T-helper 2 cell (primary cell): ENCODE measurements at regions not wholly inside any gene's neighbourhood (a gene's known extent, or its start where the extent isn't known, plus 50 kb on each side); places are given as distances from the start of the nearest gene placed in this dataset.

ENCODE experiments used
- DNase-seq, 5 experiments: peaks; one replicate each; pipeline versions ENCODE4 v3.0.0 to v3.0.0-alpha.2; 2012 to 2022

DNA sequence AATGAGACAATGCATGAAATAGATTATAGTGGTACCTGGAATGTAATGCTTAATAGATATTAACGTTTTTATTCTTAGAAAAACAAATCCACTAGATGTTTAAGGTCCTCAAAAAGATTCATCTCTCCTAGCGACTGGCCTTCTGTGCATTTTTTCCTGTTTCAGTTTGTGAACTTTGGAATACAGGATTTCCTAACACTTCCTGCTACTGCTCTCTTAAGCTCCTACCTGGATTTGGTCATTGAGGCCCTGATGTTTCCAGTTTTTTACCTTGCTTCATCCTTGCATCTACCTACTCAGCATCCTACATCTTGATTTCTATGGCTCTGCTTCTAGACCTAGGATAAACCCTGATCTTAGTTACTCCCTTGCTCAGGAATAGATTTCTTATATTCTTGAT lies 188.4 kb downstream of the ABCC12 start:
- no peak for DNase-seq

DNA sequence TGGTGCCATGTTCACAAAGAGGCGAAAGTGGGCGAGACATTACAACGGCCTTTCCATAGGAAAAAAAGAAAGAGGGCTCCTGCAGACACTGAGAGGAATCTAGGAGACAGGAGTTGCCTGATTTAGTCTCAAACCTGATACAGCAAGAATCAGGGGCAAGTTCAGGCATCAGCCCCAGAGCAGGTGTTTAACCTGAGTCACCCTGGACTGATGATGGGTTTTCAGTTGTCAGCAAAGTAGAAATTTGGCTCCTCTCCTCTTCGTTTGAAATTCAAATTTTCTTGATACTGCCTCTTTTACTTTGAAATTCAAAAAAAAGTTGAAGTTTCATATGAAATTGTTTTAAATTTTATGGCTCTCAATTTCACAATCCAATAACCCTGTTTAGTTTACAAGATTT lies 189.5 kb downstream of the ABCC12 start:
- no peak for DNase-seq

DNA sequence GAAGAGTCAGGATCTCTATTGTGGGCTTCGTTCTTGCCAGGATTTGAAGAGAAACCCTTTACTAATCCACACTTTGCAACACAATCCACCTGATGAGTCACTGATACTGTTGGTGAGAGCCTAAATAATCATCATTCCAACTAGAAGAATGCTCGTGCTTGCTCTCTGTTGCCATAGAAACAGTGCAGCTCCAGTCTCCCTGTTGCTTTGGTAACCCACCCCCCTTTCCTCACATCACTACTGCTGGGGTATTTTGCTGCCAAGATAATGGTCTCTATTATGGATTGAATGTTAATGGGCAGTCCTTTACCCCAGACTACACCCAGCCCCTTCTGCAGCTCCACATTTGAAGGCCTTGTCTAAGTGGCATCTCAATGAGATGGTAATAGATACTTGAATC lies 190.4 kb downstream of the ABCC12 start:
- no peak for DNase-seq

DNA sequence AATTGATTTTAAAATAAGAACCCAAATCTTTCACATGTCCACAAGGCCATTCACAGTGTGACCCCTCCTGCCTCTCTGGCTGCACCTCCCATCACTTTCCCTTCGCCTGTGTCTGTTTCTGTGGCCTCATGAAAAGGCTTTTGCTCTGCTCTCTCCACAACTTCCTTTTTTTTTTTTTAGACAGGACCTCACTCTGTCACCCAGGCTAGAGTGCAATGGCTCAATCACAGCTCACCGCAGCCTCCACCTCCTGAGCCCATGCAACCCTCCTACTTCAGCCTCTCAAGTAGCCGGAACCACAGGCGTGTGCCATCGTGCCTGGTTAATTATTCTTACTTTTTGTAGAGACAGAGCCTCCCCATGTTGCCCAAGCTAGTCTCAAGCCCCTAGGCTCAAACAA lies 197.1 kb downstream of the ABCC12 start:
- DNase-seq, result no peak

DNA sequence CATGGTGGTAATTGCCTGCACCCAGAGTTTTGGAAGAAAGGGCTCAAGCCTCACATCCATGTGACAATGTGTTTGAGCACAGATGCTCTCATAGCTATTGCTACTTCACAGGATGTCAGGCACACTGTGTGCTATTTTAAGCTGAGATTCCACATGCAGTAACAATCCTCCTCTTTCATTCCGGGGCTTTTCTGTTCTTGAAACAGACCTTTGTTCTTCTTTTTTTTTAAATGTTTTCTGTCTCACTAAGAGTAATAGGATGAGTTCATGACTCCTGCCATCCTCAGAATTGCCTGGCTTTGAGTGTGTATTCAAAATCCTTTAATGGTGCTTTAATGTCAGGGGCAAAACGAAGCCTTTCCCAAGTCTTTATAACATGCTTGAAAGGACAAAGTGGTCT lies 198.9 kb downstream of the ABCC12 start:
- no peak for DNase-seq

DNA sequence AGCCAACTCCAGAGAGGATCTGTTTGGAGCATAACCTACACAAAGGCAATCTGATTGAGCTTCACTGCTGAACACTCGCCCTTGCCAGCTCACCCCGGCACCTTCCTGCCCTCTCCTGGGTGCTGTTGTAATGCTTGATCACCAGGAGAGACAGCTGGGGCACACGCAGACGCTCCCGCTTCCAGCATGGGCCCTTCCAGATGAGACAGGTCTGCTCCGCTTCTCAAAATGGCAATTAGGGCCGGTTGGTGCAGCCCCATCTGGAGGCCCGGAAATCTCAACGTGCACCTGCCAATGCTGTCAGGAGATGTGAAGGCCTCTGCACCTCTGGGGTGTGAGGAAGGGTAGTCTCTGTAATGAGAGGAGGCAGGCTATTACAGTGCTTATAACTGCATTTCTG lies 206.1 kb downstream of the ABCC12 start:
- DNase-seq, result no peak

DNA sequence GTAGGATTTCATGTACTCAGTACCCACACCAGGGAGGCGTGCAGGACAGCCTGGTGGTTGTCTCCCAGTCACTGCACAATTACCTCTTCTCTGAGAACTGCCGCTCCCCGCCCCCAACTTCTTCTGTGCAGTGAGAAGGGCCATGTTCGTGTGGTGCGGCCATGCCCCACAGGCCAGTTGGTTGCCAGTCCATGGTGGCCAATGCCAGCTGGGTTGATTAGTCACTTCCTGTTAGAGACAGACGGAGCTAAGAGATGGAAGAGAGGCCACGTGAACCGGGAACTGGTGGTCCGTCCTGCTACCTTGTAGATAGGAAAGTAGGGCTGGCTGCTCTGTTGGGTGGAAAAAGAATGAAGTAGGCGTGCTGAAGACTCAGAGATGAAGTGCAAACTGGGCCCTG lies 206.5 kb downstream of the ABCC12 start:
- DNase-seq, result no peak

DNA sequence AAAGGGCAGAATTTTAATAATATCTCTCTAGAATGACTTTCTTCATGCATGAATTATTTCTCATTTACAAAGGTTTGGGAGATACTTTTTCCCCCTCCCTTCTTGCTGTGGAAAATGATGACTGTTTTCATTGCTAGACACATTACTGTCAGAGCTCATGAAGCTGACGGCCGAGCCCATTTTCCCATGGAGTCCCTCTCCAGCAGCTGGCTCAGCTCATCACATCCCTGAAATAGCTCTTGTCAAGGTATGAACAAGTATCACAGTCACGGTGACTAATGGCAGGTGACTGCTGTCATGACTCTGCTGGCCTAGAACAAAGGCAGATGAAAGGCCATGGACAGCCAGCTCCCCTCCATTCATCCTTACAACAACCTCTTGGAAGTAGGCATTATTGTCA lies 208.1 kb downstream of the ABCC12 start:
- DNase-seq, result no peak

DNA sequence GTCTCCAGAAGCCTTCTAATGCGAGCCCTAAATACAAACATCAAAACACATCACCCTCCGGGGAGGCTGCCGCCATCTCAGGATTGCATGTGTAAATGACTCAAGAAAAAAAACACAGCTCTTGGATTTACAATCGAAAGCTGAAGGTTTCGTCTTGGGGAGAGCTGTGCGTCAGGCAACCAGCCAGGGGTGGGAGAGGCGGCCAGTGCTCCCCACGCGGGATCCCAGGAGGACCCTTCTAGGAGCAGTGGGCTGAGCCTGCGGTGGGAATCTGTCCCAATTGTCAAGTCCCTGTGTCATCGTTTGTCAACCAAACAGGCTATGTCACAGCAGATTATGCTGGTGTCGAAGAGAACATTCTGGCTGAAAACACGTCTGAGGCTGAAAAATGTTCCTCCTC lies 209.7 kb downstream of the ABCC12 start:
- DNase-seq, result no peak

DNA sequence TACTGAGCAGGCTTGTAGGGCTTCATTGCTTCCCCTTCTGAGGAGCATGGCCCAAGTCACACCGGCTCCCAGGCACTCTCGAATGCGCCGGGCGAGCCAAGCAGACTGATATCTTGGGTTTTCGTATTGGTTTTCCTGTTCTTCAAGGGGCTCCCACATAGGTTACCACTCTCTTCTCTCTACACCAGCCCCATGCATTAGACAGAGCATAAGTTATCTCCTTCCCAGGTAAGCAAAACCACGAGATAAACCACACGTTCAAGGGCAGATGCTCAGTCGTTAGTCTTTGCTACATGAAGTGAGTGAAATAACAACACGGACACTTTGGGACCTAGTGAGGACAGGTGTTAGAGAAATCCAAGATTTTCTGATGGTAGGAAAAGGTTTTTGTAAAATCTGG lies 211.2 kb downstream of the ABCC12 start:
- no peak for DNase-seq

DNA sequence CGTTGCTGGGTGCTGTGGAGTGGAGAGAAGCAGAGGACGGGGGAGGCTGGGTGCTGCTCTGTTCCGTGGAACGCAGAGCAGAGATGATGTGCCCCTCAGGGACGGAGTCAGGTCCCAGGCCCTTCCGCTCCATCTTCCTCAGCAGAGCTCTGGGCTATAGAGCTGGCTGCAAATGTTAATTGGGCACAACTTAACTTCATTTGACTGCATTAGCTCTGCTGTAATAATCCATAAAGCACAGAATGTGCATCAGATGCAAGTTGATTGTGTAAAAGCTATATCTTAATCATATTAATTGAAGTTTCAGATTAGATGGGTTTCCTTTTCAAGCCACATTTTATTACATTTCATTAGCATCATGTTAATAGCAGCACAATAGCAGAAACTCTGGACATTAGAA lies 212.6 kb downstream of the ABCC12 start:
- no peak for DNase-seq

DNA sequence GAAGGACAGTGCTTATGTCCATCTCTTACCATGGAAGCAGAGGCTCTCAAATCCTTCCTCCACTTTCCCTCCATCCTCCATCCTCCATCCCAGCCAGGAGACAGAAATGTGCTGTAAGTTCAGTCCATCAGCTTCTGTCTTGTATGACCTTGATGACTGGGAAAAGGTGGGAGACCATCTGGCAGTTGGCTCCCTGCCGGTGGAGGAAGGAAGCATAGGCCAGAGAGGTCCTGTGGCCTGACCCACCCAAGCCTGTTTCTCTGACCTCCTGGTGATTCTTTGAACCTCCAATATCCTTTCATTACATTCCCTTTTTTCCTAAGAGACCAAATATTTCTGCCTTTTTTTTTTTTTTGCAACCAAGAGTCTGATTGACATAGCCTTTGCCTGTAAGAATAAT lies 215.3 kb downstream of the ABCC12 start:
- DNase-seq, result no peak

DNA sequence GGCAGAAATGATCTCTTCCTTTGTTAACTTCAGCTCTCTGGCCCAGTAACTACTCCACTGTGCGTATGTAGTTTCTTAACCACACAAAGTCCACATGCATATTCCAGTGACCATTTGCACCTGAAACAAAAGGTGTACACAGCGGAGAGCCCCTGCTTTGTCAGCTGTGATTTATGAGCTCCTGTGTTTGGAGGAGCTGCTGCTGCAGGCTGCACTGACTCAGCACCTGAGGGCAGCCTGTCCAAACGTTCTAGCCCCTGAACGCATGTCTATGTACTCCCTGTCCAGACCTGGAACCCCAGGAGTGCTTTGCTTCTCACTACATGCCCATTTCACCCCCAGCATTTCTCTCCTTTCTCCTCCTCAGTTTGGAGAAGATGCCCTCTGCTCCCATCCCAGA lies 216.1 kb downstream of the ABCC12 start:
- no peak for DNase-seq

DNA sequence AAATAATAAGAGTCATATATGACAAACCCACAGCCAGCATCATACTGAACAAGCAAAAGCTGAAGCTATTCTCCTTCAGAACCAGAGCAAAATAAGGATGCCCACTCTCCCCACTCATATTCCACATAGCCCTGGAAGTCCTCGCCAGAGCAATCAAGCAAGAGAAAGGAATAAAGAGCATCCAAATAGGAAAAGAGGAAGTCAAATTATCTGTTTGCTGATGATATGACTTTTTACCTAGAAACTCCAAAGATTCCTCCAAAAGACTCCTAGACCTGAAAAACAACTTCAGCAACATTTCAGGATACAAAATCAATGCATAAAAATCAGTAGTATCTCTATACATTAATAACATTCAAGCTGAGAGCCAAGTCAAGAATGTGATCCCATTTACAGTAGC lies 217.5 kb downstream of the ABCC12 start:
- no peak for DNase-seq

DNA sequence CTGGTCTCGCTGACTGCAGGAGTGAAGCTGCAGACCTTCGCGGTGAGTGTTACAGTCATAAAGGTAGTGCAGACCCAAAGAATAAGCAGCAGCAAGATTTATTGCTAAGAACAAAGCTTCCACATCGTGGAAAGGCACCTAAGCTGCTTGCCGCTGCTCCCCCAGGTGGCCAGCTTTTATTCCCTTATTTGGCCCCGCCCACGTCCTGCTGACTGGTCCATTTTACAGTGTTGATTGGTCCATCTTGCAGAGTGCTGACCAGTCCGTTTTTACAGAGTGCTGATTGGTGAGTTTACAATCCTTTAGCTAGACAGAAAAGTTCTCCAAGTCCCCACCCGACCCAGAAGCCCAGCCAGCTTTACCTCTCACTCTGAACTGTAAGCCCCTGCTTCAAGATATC lies 227.8 kb downstream of the ABCC12 start:
- peak in 1 of 5 experiments; percentile 1 for DNase-seq

DNA sequence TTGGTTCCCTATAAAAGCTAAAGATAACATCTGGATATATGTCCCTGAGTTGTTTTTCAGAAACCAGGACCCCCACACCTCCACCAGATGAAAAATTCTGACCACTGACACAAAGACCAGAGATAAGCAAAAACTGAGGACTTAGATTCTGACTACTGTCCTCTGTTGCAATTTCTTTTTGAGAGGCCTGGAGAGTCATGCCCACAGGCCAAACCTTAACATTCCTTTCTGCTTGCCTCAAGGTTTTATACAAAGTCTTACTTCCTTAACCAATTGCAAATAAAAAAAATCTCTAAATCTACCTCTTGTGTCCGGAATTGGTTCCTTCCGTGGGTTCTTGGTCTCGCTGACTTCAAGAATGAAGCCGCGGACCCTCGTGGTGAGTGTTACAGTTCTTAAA lies 228.5 kb downstream of the ABCC12 start:
- DNase-seq, result no peak

DNA sequence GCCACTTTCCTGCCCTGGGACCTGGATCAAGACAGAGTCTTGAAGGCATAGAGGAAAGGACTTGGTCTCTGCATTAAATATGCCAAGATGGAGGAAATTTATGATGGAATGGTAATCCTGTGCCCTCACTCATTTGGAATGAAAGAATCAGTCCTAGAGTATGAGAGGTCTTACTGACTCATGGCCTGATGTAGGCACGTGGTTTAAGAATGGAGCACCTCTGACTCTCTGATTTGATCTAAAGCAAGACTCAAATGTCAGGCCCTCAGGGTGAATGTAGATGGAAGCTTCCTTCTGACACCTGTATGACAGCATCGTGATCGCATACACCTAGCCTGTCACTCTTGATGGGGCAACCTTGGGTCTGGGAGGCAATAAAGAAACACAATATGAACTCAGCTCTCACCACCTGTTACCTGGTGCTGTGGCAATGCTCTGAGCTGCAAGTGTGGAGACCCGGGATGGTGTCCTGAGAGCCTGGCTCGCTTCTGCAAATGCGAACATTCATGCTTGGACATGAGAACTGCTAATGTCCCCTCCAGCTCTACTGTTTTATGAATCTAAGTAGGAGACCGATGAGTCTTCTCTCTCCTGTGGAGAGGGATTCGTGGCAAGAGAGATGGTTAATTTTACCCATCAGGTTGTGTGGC lies 229.9 kb downstream of the ABCC12 start:
- no peak for DNase-seq

DNA sequence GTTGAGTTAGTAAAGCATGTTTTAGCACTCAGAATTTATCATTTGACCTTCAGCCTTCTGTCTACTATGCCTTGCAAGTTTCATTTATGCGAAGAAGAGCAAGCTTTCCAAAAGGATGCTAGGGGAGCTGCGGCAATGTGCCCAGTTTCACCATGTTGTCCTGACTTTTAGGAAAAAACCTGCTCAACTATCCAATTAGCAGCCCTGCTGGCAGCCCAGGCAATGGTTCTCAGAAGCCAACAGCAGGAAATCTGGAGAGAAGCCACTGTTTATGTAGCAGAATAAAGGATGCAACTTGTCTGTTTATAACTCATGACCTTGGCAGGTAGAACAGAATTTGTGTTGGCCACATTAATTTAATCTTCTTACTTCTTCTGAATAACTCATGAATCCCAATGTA lies 230.8 kb downstream of the ABCC12 start:
- no peak for DNase-seq

DNA sequence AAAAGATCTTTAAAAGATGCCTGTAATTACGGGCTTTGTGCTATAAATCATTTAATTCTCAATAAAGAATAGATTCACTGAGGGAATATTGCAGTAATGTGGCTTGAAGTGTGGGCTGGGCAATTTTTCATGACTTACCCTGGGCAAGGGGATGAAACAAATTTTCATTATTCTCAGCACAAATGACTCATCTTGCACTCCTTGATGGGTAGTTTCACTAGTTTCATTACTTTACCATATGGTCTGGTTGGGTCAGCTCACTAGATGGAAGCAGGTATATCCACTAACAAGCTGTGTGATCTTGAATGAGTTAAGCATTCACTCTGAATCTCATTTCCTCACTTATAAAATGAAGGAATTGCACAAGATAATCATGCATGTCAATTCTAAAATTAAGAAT lies 234.3 kb downstream of the ABCC12 start:
- DNase-seq, result no peak

DNA sequence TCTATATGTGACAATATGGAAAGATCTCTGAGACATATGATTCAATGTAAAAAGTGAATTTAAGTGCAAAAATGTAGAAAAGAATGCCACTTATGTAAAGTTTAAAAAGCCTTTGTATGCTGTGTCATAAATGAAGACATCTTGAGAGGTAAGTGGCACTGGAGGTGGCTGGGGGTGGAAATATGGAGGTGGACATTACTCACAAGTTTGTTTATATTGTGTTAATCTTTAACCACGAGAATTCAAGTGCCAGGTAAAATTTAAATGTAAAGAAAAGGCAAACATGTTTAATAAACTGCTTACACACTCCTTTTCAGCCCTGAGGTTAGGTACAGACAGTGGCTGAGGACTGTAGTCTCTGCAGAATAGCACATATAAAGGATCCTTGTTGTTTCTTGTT lies 235.1 kb downstream of the ABCC12 start:
- DNase-seq, result no peak

DNA sequence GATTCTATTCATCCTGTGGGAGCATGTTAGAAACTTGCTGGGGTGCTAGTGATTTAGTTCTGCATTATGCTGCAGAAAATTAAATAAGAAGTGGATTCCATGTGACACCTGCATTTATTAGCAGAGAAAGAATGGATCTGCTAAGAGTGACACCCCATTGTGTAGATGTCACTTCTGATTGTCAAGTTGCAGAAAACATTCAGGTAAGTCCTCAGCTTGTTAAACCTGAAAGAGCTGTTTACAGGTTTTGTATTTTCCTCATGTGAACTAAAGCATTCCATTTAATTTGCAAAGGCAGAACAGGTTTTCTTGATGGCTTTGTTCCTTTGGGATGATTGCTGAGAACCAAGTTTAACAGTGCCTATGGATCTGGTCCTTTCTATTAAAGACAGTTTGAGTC lies 238.7 kb downstream of the ABCC12 start:
- no peak for DNase-seq

DNA sequence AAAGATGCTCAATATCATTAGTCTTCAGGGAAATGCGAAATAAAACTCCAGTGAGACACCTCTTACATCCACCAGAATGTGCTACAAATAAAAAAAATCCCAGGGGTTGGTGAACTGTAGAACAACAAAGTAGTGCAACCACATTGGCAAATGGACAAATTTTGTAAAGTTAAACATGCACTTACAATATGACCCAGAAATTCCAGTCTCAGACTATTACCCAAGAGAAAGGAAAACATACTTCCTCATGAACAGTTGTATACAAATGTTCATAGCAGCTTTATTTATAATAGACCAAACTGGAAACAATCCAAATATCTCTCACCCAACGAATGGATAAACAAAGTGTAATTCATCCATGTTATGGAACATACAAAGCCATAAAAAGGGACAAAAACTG lies 239.5 kb downstream of the ABCC12 start:
- DNase-seq, result no peak

DNA sequence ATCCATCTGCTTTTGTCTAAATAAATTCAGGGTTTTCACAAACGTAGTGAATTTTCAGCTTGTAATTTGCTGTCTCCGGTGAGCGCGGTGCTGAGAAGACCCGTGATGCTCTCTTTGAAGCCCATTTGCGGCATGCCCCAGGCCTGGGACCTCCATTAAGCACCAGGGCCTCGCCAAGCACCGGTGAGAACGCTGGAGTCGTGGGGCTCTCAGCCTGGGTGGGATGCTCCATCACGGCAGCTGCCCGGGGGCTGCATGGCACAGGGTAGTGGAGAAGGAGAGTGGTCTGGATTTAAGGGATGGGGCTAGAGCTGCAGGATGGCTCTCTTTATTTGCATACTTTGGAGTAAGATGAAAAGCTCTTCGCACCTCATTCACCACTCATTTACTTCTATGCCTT lies 248.7 kb downstream of the ABCC12 start:
- no peak for DNase-seq

DNA sequence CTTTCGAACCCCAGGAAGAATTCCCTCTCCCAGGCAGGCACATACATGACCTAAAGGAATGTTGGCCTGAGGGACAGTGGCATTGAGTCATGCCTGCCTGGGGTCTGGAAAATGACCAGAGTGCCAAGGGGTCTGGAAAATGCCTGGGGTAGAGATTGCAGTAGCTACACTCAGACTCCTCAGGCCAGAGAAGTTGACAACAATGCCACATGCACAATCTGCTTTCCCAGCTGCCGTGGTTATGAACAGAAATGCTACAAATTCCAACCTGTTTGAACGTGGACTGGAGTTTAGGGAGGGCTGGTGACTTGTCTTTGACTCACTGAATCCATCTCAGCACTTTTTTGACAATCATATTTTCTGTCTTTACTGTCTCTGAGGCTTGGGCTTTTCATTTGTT lies 250.0 kb downstream of the ABCC12 start:
- no peak for DNase-seq

DNA sequence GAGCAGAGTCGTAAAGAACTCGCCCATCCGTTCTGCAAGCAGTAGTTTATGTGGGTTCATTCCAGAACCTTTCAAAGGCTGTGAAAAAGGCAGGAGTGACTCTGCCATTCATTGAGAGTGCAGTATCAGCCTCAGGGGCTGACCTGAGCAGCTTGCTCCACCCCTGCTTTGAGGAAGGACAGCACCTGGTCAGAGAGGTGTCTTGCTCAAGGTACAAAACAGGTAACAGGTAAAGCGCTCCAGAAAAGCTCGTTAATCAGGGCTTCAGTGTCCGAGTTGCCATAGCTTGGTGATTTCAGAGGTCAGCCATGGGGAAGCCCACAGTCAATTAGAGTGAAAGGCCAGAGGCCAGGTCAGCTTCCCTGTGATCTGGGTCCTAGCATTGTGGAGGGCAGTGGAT lies 251.1 kb downstream of the ABCC12 start:
- DNase-seq, result no peak

DNA sequence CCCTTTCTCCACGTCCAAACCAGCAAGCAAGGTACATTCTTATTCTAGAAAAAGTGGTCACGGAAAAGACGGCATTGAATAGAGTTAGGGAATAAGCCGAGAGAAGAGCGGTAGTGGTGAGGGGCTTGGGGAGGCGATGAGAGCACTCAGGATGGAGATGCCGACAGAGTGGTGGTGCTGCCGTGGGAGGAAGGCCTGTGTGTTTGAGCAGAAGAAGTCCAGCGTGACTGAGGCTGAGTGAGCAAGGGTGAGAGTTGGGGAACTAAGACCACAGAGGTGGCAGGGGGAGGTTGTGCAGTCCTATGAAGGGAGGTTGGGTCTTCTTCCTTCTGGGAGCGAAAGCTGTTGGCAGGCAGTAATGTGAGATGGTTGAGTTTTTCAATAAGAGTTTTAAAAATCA lies 252.3 kb downstream of the ABCC12 start:
- no peak for DNase-seq
